H1 (cell line): ENCODE measurements at regions not wholly inside any gene's neighbourhood (a gene's known extent, or its start where the extent isn't known, plus 50 kb on each side); places are given as distances from the start of the nearest gene placed in this dataset.

ENCODE experiments used
- CTCF ChIA-PET: fragments of 300-600 bp; sonication (Branson Sonifier 250); formaldehyde crosslinking; loops from one replicate; lab custom pipeline; 2021; ENCODE audit not compliant: partially characterized antibody; lab: Charles Lee
- POLR2A ChIA-PET: fragments of 300-600 bp; sonication (Branson Sonifier 250); formaldehyde crosslinking; loops from one replicate; lab custom pipeline; 2021; ENCODE audit warnings: inconsistent platforms; ENCODE audit not compliant: partially characterized antibody; lab: Charles Lee
- DNase-seq, 2 experiments: peaks; one replicate each; pipeline versions ENCODE4 v3.0.0 to v3.0.0-alpha.2; 2010 to 2022; ENCODE audit warnings: low spot score in 2 of 2, low read depth in 1 of 2, mixed read lengths in 1 of 2
- FAIRE-seq: peaks from 2 replicates; lab custom pipeline; 2011; peaks lifted over from hg19 to GRCh38; lab: Jason Lieb, UNC
- H2AFZ ChIP-seq: 2 replicates; pipeline ENCODE4 v1.8.1; 2012; ENCODE audit warnings: low read length, inconsistent platforms
- H2AK5ac ChIP-seq: 2 replicates; pipeline ENCODE4 v1.6.1; 2013; ENCODE audit warnings: low read depth, low read length
- H2BK120ac ChIP-seq: replicated peaks from 2 replicates; pipeline ENCODE3; 2013; ENCODE audit warnings: low read depth, low read length, inconsistent platforms
- H2BK12ac ChIP-seq: 2 replicates; pipeline ENCODE4 v1.6.1; 2013; ENCODE audit warnings: low read depth, low read length
- H2BK15ac ChIP-seq: 2 replicates; pipeline ENCODE4 v1.6.1; 2013; ENCODE audit warnings: low read length
- H2BK20ac ChIP-seq: 2 replicates; pipeline ENCODE4 v1.6.1; 2013; ENCODE audit warnings: low read length
- H2BK5ac ChIP-seq: 2 replicates; pipeline ENCODE4 v1.6.1; 2013; ENCODE audit warnings: low read depth, low read length
- H3K14ac ChIP-seq: 2 replicates; pipeline ENCODE4 v1.6.1; 2013; ENCODE audit warnings: inconsistent platforms; ENCODE audit not compliant: insufficient read length
- H3K18ac ChIP-seq: 2 replicates; pipeline ENCODE4 v1.6.1; 2013; ENCODE audit warnings: low read length; ENCODE audit errors: extremely low read depth
- H3K23ac ChIP-seq: 2 replicates; pipeline ENCODE4 v1.6.1; 2013; ENCODE audit warnings: inconsistent platforms; ENCODE audit not compliant: insufficient read length
- H3K23me2 ChIP-seq: 2 replicates; pipeline ENCODE4 v1.6.1; 2013; ENCODE audit warnings: low read depth, low read length
- H3K27ac ChIP-seq: 2 replicates; pipeline ENCODE4 v1.6.1; 2011; ENCODE audit warnings: low read depth, low read length, inconsistent platforms
- H3K27me3 ChIP-seq, 4 experiments: replicated peaks in 1 of 4; 1 replicate in 1 of 4; 2 replicates in 3 of 4; pipeline versions ENCODE4 v1.6.1 to v1.8.1; 2011 to 2013; ENCODE audit warnings: low read length in 3 of 4, mild to moderate bottlenecking in 3 of 4, inconsistent platforms in 2 of 4, mixed read lengths in 2 of 4, moderate library complexity in 1 of 4; ENCODE audit not compliant: control insufficient read depth in 3 of 4, insufficient read depth in 3 of 4; ENCODE audit errors: extremely low read depth in 1 of 4
- H3K36me3 ChIP-seq, 4 experiments: 2 replicates each; pipeline versions ENCODE4 v1.6.1 to v1.8.1; 2011 to 2013; ENCODE audit warnings: mild to moderate bottlenecking in 4 of 4, low read length in 3 of 4, moderate library complexity in 2 of 4, control low read depth in 1 of 4, inconsistent platforms in 1 of 4; ENCODE audit not compliant: insufficient read depth in 4 of 4, control insufficient read depth in 2 of 4
- H3K4ac ChIP-seq: replicated peaks from 2 replicates; pipeline ENCODE3; 2013; ENCODE audit warnings: low read length, low read depth, mixed read lengths, inconsistent platforms; ENCODE audit not compliant: insufficient read length
- H3K4me1 ChIP-seq, 4 experiments: replicated peaks in 1 of 4; 1 replicate in 1 of 4; 2 replicates in 3 of 4; pipeline versions ENCODE4 v1.6.1 to v1.8.1; 2011 to 2013; ENCODE audit warnings: low read length in 3 of 4, inconsistent platforms in 2 of 4, mixed read lengths in 1 of 4; ENCODE audit not compliant: insufficient read depth in 4 of 4, control insufficient read depth in 3 of 4
- H3K4me2 ChIP-seq, 2 experiments: 2 replicates each; pipeline versions ENCODE4 v1.6.1 to v1.8.1; 2011 to 2013; ENCODE audit warnings: low read depth in 2 of 2, low read length in 2 of 2, control low read depth in 1 of 2, inconsistent platforms in 1 of 2, mild to moderate bottlenecking in 1 of 2; ENCODE audit not compliant: insufficient read depth in 1 of 2
- H3K4me3 ChIP-seq, 4 experiments: fragments of 200-600, 300-600 bp in 1 of 4; sonication (generic), shearing (Covaris generic), sonication (Bioruptor Twin) in 1 of 4; 2 replicates each; pipeline versions ENCODE4 v1.5.1 to v1.8.1; 2011 to 2016; ENCODE audit warnings: low read length in 4 of 4, low read depth in 3 of 4, control low read depth in 2 of 4, inconsistent platforms in 2 of 4, mild to moderate bottlenecking in 2 of 4, mixed read lengths in 1 of 4, moderate library complexity in 1 of 4; ENCODE audit not compliant: insufficient read depth in 2 of 4; ENCODE audit errors: extremely low read depth in 1 of 4
- H3K56ac ChIP-seq: replicated peaks from 2 replicates; pipeline ENCODE3; 2013; ENCODE audit warnings: low read depth, mild to moderate bottlenecking, mixed read lengths, low read length, inconsistent platforms; ENCODE audit not compliant: insufficient read length
- H3K79me1 ChIP-seq: 2 replicates; pipeline ENCODE4 v1.6.1; 2013; ENCODE audit warnings: low read depth, low read length, control low read depth
- H3K79me2 ChIP-seq, 2 experiments: 2 replicates each; pipeline versions ENCODE4 v1.6.1 to v1.8.1; 2012 to 2013; ENCODE audit warnings: low read length in 2 of 2, mild to moderate bottlenecking in 2 of 2, inconsistent platforms in 1 of 2; ENCODE audit not compliant: insufficient read depth in 2 of 2, control insufficient read depth in 1 of 2
- H3K9ac ChIP-seq, 4 experiments: replicated peaks in 1 of 4; 1 replicate in 1 of 4; 2 replicates in 3 of 4; pipeline versions ENCODE4 v1.6.1 to v1.8.1; 2011 to 2013; ENCODE audit warnings: low read depth in 3 of 4, low read length in 3 of 4, control low read depth in 2 of 4, mild to moderate bottlenecking in 2 of 4, moderate library complexity in 2 of 4, inconsistent platforms in 1 of 4; ENCODE audit errors: extremely low read depth in 1 of 4
- H3K9me3 ChIP-seq, 2 experiments: 2 replicates each; pipeline versions ENCODE4 v1.6.1 to v1.8.1; 2012 to 2013; ENCODE audit warnings: mild to moderate bottlenecking in 2 of 2, moderate library complexity in 2 of 2, control low read depth in 1 of 2, inconsistent platforms in 1 of 2, low read depth in 1 of 2, low read length in 1 of 2, mixed read lengths in 1 of 2; ENCODE audit not compliant: insufficient read depth in 2 of 2
- H4K20me1 ChIP-seq, 2 experiments: replicated peaks in 1 of 2; 2 replicates each; pipeline versions ENCODE3 to v1.8.1; 2011 to 2013; ENCODE audit warnings: inconsistent platforms in 2 of 2, low read length in 2 of 2, mild to moderate bottlenecking in 1 of 2; ENCODE audit not compliant: insufficient read depth in 2 of 2, control insufficient read depth in 1 of 2
- H4K5ac ChIP-seq: 2 replicates; pipeline ENCODE4 v1.6.1; 2013; ENCODE audit warnings: low read length, low read depth, mixed read lengths, inconsistent platforms; ENCODE audit not compliant: insufficient read length
- H4K8ac ChIP-seq: 2 replicates; pipeline ENCODE4 v1.8.0; 2013; ENCODE audit warnings: mild to moderate bottlenecking, moderate library complexity, low read length, inconsistent platforms; ENCODE audit not compliant: insufficient read depth; ENCODE audit errors: extremely low read depth
- H4K91ac ChIP-seq: replicated peaks from 2 replicates; pipeline ENCODE3; 2013; ENCODE audit warnings: low read length, mixed read lengths, inconsistent platforms; ENCODE audit not compliant: insufficient read length
- CTBP2 ChIP-seq: IDR thresholded peaks from 2 replicates; pipeline ENCODE4 v1.7.0; 2011; ENCODE audit warnings: borderline replicate concordance, mild to moderate bottlenecking, moderate library complexity, mixed read lengths, low read length; ENCODE audit not compliant: insufficient read depth, insufficient read length
- E2F6 ChIP-seq: IDR thresholded peaks from 2 replicates; pipeline ENCODE4 v1.6.1; 2012; ENCODE audit warnings: inconsistent platforms
- JUND ChIP-seq: IDR thresholded peaks from 2 replicates; pipeline ENCODE4 v1.6.1; 2011; ENCODE audit warnings: mild to moderate bottlenecking, improper control_type of control experiment, low read length
- MAFK ChIP-seq: IDR thresholded peaks from 2 replicates; pipeline ENCODE4 v1.6.1; 2012; ENCODE audit warnings: low read depth, mild to moderate bottlenecking, improper control_type of control experiment, low read length
- POLR2AphosphoS5 ChIP-seq: IDR thresholded peaks from 2 replicates; pipeline ENCODE4 v1.6.1; 2011; ENCODE audit warnings: low read depth, low read length
- POU5F1 ChIP-seq: IDR thresholded peaks from 2 replicates; pipeline ENCODE4 v1.6.1; 2011; ENCODE audit warnings: low read depth, mild to moderate bottlenecking, low read length, moderate library complexity
- RFX5 ChIP-seq: IDR thresholded peaks from 2 replicates; pipeline ENCODE4 v1.6.1; 2011; ENCODE audit warnings: low read depth, low read length, improper control_type of control experiment, borderline replicate concordance
- SP1 ChIP-seq: IDR thresholded peaks from 2 replicates; pipeline ENCODE4 v1.6.1; 2011; ENCODE audit warnings: low read depth, low read length
- TAF7 ChIP-seq: optimal IDR thresholded peaks from 2 replicates; pipeline ENCODE3; 2011; ENCODE audit warnings: low read depth, mild to moderate bottlenecking, inconsistent platforms, low read length, moderate library complexity, borderline replicate concordance
- YY1 ChIP-seq: IDR thresholded peaks from 2 replicates; pipeline ENCODE4 v1.6.1; 2011; ENCODE audit warnings: low read depth, mild to moderate bottlenecking, low read length
- WGBS, 2 experiments: shearing (Covaris generic) in 1 of 2; methylation state at CpG; one replicate each; pipeline versions ENCODE4 v1.1.6 to v1.1.7; 2013 to 2015; ENCODE audit warnings: low lambda C conversion rate in 2 of 2, mixed read lengths in 2 of 2, inconsistent platforms in 1 of 2, low coverage in 1 of 2, missing lambda C conversion rate in 1 of 2; ENCODE audit not compliant: insufficient replicate concordance in 2 of 2, insufficient coverage in 1 of 2, insufficient read length in 1 of 2; ENCODE audit errors: extremely low coverage in 1 of 2, missing lambda C conversion rate in 1 of 2; 5-methylcytosine and 5-hydroxymethylcytosine counted together
- TF ChIP-seq, protein P1 (sequence below): IDR thresholded peaks from 2 replicates; pipeline ENCODE4 v1.6.1; 2012; ENCODE audit warnings: low read length, inconsistent platforms

DNA sequence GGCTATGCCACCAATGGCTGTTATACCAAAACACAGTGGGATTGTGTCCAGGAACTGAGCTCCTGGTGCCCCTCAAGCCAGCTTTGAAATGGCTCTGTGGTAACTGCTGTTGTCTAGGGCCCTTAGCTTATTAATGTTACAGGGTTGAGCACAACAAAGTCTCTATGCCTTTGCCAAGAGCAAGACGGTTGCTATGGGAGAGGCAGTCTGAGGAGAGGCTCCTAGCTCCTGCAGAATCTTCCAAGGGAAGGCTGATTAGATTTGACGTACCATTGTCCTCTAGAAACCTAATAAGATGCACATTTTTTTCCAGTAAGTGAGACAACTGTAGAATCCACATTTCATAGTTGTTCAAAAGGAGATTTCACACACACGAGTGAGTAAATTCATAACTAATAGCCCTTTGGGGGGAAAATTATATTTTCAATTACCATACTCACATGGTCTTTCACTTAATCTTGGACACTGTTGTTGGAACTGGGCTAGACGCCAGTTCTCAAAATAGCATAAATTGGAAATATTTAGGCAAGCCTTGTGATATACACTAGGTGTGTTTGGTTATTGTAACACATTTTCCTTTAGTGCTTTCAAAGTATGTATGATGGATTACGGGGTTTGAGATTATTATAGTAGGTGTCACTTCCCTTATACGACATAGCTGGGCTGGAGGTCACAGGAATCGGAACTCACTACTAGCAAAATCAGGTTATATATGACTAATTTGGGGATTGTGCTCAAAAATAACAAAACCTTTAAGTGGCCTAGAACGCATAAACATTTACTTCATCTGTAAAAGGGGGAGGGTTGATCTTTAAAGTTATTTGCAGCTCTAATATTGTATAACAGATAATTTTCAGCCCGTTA lies 186.3 kb upstream of the EGFLAM start:
- ChIA-PET CTCF (interaction anchor here (0.6 to 2.0 kb wide), 3 partner anchors 9 to 313 kb away, joined by 4 to 5 read pairs (median 5); no protein-coding TSS in a partner anchor), POLR2A (no interaction called here)
- Histone ChIP-seq H4K20me1 (peaks cover 0 to 2% of the 10 kb centered on the region in 2 experiments), H3K79me1 (no peaks in the 10 kb centered on the region), H3K4me1 (no peaks in the 10 kb centered on the region), H3K9me3 (no peaks in the 10 kb centered on the region), H3K4ac (no peak overlapping the region), H4K5ac (no peak overlapping the region), H2AFZ (no peak overlapping the region), H2BK15ac (no peak overlapping the region), H3K18ac (no peak overlapping the region), H3K9ac (no peak overlapping the region), H4K91ac (no peak overlapping the region), H2BK12ac (no peak overlapping the region), H3K27me3 (no peaks in the 10 kb centered on the region), H2BK20ac (no peak overlapping the region), H3K27ac (no peak overlapping the region), H2BK5ac (no peak overlapping the region), H3K23me2 (no peaks in the 10 kb centered on the region; the same call in 1 of the 2 replicates), H4K8ac (no peak overlapping the region), H2AK5ac (no peak overlapping the region), H2BK120ac (no peak overlapping the region), H3K36me3 (no peaks in the 10 kb centered on the region), H3K4me3 (no peak overlapping the region), H3K23ac (no peak overlapping the region), H3K56ac (no peak overlapping the region), H3K79me2 (no peaks in the 10 kb centered on the region), H3K14ac (no peak overlapping the region), H3K4me2 (no peak overlapping the region)
- DNase-seq (no peak), FAIRE-seq (no peak)
- 91% methylated on average over 9 of the region's 9 CpGs; no CpG with 5 or more reads in 1 of the 2 experiments for WGBS, 2 experiments
- no peak for TF ChIP-seq MAFK
- no peak for TF ChIP-seq JUND
- TF ChIP-seq TAF7 = no peak
- TF ChIP-seq POU5F1 = no peak
- no peak for TF ChIP-seq E2F6
- no peak for TF ChIP-seq CTBP2
- TF ChIP-seq, protein P1, sequence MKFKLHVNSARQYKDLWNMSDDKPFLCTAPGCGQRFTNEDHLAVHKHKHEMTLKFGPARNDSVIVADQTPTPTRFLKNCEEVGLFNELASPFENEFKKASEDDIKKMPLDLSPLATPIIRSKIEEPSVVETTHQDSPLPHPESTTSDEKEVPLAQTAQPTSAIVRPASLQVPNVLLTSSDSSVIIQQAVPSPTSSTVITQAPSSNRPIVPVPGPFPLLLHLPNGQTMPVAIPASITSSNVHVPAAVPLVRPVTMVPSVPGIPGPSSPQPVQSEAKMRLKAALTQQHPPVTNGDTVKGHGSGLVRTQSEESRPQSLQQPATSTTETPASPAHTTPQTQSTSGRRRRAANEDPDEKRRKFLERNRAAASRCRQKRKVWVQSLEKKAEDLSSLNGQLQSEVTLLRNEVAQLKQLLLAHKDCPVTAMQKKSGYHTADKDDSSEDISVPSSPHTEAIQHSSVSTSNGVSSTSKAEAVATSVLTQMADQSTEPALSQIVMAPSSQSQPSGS = no peak
- no peak for TF ChIP-seq SP1
- TF ChIP-seq RFX5 = no peak
- no peak for TF ChIP-seq YY1
- no peak for TF ChIP-seq POLR2AphosphoS5
